Tibial nerve (tissue), 3 donors: ENCODE measurements at regions not wholly inside any gene's neighbourhood (a gene's known extent, or its start where the extent isn't known, plus 50 kb on each side); places are given as distances from the start of the nearest gene placed in this dataset.

Experiments used
- CTCF ChIP-seq, 5 experiments: fragments of 200-600 bp in 3 of 5; fragments of 450-650 bp in 2 of 5; sonication (generic) in 3 of 5; IDR thresholded peaks; one replicate each; pipeline ENCODE4 v1.5.1; 2016 to 2019; ENCODE audit warnings: antibody characterized with exemption in 5 of 5, mild to moderate bottlenecking in 3 of 5, moderate library complexity in 2 of 5
- POLR2A ChIP-seq, 2 donors: fragments of 450-650 bp; IDR thresholded peaks; one replicate each; pipeline ENCODE4 v1.6.1; 2017; ENCODE audit warnings: antibody characterized with exemption in 2 of 2, mild to moderate bottlenecking in 2 of 2, moderate library complexity in 2 of 2

- TF ChIP-seq POLR2A (IDR thresholded peaks at IDR 0.05) (no peak), CTCF (IDR thresholded peaks at IDR 0.05) (no peak)
Measured at GRCh38 chr20:61002090-61002489, 250.0 kb upstream of the CDH4 start.
